Endothelial cell of umbilical vein (primary cell): ENCODE measurements at regions not wholly inside any gene's neighbourhood (a gene's known extent, or its start where the extent isn't known, plus 50 kb on each side); places are given as distances from the start of the nearest gene placed in this dataset.

Experiments
- CTCF ChIP-seq, 2 donors: IDR thresholded peaks; 1 replicate in 1 of 2; 2 replicates in 1 of 2; pipeline ENCODE4 v1.5.1; 2011; ENCODE audit warnings: low read length in 2 of 2, mild to moderate bottlenecking in 2 of 2, moderate library complexity in 2 of 2, control low read depth in 1 of 2, inconsistent platforms in 1 of 2, low read depth in 1 of 2; ENCODE audit not compliant: insufficient read depth in 1 of 2; ENCODE audit errors: extremely low read depth in 1 of 2
- EZH2 ChIP-seq: IDR thresholded peaks from 2 replicates; pipeline ENCODE4 v1.6.1; 2012; ENCODE audit warnings: borderline replicate concordance, low read depth, mild to moderate bottlenecking, moderate library complexity, low read length, inconsistent platforms; ENCODE audit not compliant: severe bottlenecking
- GATA2 ChIP-seq: IDR thresholded peaks from 2 replicates; pipeline ENCODE4 v1.7.0; 2011; ENCODE audit warnings: low read depth, mild to moderate bottlenecking, moderate library complexity, mixed read lengths, low read length; ENCODE audit not compliant: insufficient read length, insufficient read depth
- MAX ChIP-seq: IDR thresholded peaks from 2 replicates; pipeline ENCODE4 v1.6.1; 2011; ENCODE audit not compliant: insufficient read depth, insufficient read length
- MYC ChIP-seq: IDR thresholded peaks from one replicate; pipeline ENCODE4 v1.6.1; 2011; ENCODE audit warnings: mild to moderate bottlenecking, low read depth, low read length
- POLR2A ChIP-seq: IDR thresholded peaks from 2 replicates; pipeline ENCODE4 v1.6.1; 2012; ENCODE audit warnings: low read depth, mild to moderate bottlenecking, control low read depth, low read length
- POLR2AphosphoS5 ChIP-seq: IDR thresholded peaks from 2 replicates; pipeline ENCODE4 v1.6.1; 2012; ENCODE audit warnings: low read depth, mild to moderate bottlenecking, control low read depth, low read length, moderate library complexity; ENCODE audit not compliant: insufficient read depth

- no peak for TF ChIP-seq POLR2AphosphoS5
- TF ChIP-seq CTCF (IDR thresholded peaks at IDR 0.05; ENCODE audit: extremely low read depth in 1 of 2, insufficient read depth in 1 of 2, low read depth in 1 of 2, low read length in 2 of 2): no peak
- no peak for TF ChIP-seq POLR2A
- no peak for TF ChIP-seq GATA2
- no peak for TF ChIP-seq MYC
- TF ChIP-seq EZH2: no peak
- no peak for TF ChIP-seq MAX
Observed at GRCh38 chr3:193982258-193982659, 153.7 kb upstream of the HES1 start.
